NAMALWA (cell line): ENCODE measurements at regions not wholly inside any gene's neighbourhood (a gene's known extent, or its start where the extent isn't known, plus 50 kb on each side); places are given as distances from the start of the nearest gene placed in this dataset.

Experiments used
- DNase-seq: peaks from one replicate; pipeline ENCODE4 v3.0.0-alpha.2; 2015; ENCODE audit warnings: low spot score

DNA sequence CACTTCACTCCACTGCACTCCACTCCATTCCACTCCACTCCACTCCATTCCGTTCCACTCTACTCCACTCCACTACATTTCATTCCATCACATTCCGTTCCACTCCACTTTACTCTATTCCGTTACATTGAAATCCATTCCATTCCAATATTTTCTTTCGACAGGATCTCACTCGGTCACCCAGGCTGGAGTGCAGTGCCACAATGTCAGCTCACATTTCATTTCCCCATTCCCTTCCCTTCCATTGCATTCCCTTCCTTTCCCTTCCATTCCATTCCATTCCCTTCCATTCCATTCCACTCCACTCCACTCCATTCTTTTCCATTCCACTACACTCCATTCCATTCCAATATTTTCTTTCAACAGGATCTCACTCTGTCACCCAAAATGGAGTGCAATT is 1407.6 kb upstream of the USP9Y start:
- no peak for DNase-seq

DNA sequence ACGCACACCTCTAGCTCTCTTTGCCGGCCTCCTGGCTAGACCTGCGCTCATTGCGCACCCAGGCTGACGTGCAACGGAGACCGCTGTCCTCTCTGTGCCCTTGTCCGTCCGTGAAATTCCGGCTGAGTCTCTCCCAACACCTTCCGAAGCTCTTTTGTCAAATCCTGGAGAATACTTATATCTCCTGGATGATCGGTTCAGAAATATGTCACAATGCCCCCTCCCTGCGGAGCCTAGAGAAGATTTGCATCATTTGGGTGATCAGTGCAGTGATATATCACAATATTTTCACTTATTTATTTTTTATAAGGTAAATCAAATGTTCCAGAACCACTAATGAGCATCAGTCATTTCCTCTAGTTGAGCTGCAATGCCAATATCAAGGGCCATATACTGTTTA is 1366.9 kb upstream of the USP9Y start:
- peak; percentile 35 for DNase-seq
